Esophagus (tissue), 2 donors: ENCODE measurements at regions not wholly inside any gene's neighbourhood (a gene's known extent, or its start where the extent isn't known, plus 50 kb on each side); places are given as distances from the start of the nearest gene placed in this dataset.

Source experiments
- H3K27ac ChIP-seq, 2 donors: one replicate each; pipeline ENCODE4 v1.5.1; 2013; ENCODE audit warnings: low read depth in 2 of 2, mild to moderate bottlenecking in 2 of 2, inconsistent platforms in 1 of 2, low read length in 1 of 2, moderate library complexity in 1 of 2
- H3K27me3 ChIP-seq, 2 donors: one replicate each; pipeline ENCODE4 v1.6.1; 2013; ENCODE audit warnings: low read length in 2 of 2, control low read depth in 1 of 2, mild to moderate bottlenecking in 1 of 2; ENCODE audit not compliant: insufficient read depth in 2 of 2, control insufficient read depth in 1 of 2
- H3K36me3 ChIP-seq, 2 donors: one replicate each; pipeline ENCODE4 v1.6.1; 2013; ENCODE audit warnings: low read length in 1 of 2; ENCODE audit not compliant: control insufficient read depth in 2 of 2, insufficient read depth in 2 of 2
- H3K4me1 ChIP-seq, 2 donors: one replicate each; pipeline ENCODE4 v1.6.1; 2013; ENCODE audit warnings: low read length in 1 of 2; ENCODE audit not compliant: control insufficient read depth in 2 of 2, insufficient read depth in 2 of 2
- H3K4me3 ChIP-seq, 2 donors: one replicate each; pipeline ENCODE4 v1.5.1; 2013; ENCODE audit warnings: low read length in 2 of 2, mild to moderate bottlenecking in 2 of 2, low read depth in 1 of 2, moderate library complexity in 1 of 2
- H3K9me3 ChIP-seq, 2 donors: one replicate each; pipeline ENCODE4 v1.6.1; 2013; ENCODE audit warnings: mild to moderate bottlenecking in 2 of 2, low read depth in 1 of 2, low read length in 1 of 2, moderate library complexity in 1 of 2; ENCODE audit not compliant: control insufficient read depth in 2 of 2, insufficient read depth in 1 of 2
- WGBS, 2 donors: extraction: QIAGEN DNeasy Blood & Tissue Kit; methylation state at CpG; one replicate each; pipeline ENCODE4 v1.1.7; 2013; 5-methylcytosine and 5-hydroxymethylcytosine counted together
- donor health status: healthy with polysubstance abuse.
- donor health status: Bipolar disorder and iron deficiency.

- H3K27me3 ChIP-seq = no peaks in the 10 kb centered on the region
- no peak overlapping the region for H3K4me3 ChIP-seq
- no peaks in the 10 kb centered on the region for H3K36me3 ChIP-seq
- WGBS, 2 donors = 76 to 90% methylated on average over 1 of the region's 1 CpG
- H3K27ac ChIP-seq = no peak overlapping the region
- H3K4me1 ChIP-seq = no peaks in the 10 kb centered on the region
- peaks cover 0 to 4% of the 10 kb centered on the region in 2 donors for H3K9me3 ChIP-seq
These were observed 191.8 kb downstream of the RAB28 start for GRCh38 chr4:13292372-13292771.

GRCh38 chr4:13289391-13289790 lies 194.7 kb downstream of the RAB28 start:
- H3K36me3 ChIP-seq = no peaks in the 10 kb centered on the region
- no peak overlapping the region for H3K27ac ChIP-seq
- H3K27me3 ChIP-seq = no peaks in the 10 kb centered on the region
- H3K4me3 ChIP-seq = no peak overlapping the region
- H3K4me1 ChIP-seq = no peaks in the 10 kb centered on the region
- peaks cover 0 to 4% of the 10 kb centered on the region in 2 donors for H3K9me3 ChIP-seq
- WGBS, 2 donors = 71 to 87% methylated on average over 1 of the region's 1 CpG

- H3K4me3 ChIP-seq = no peak overlapping the region
- peaks cover 0 to 2% of the 10 kb centered on the region in 2 donors for H3K9me3 ChIP-seq
- no peaks in the 10 kb centered on the region for H3K36me3 ChIP-seq
- H3K4me1 ChIP-seq = no peaks in the 10 kb centered on the region
- no peaks in the 10 kb centered on the region for H3K27me3 ChIP-seq
- H3K27ac ChIP-seq = no peak overlapping the region
These were observed 198.8 kb downstream of the RAB28 start for GRCh38 chr4:13285336-13285735.

- Histone ChIP-seq H3K9me3 (no peaks in the 10 kb centered on the region), H3K36me3 (no peaks in the 10 kb centered on the region), H3K4me1 (no peaks in the 10 kb centered on the region), H3K4me3 (no peak overlapping the region), H3K27ac (no peak overlapping the region), H3K27me3 (no peaks in the 10 kb centered on the region)
- 77 to 88% methylated on average over 2 of the region's 2 CpGs for WGBS, 2 donors
These were observed 199.2 kb downstream of the RAB28 start for GRCh38 chr4:13284932-13285331.

- WGBS, 2 donors = 92 to 97% methylated on average over 1 of the region's 1 CpG
- Histone ChIP-seq H3K4me1 (no peaks in the 10 kb centered on the region), H3K9me3 (peaks cover 5% of the 10 kb centered on the region in 2 donors)
These were observed 207.8 kb downstream of the RAB28 start for GRCh38 chr4:13276357-13276756.

GRCh38 chr4:13268703-13269102 lies 215.4 kb downstream of the RAB28 start:
- no peaks in the 10 kb centered on the region for H3K36me3 ChIP-seq
- WGBS, 2 donors = 79 to 86% methylated on average over 3 of the region's 3 CpGs
- no peak overlapping the region for H3K27ac ChIP-seq
- no peaks in the 10 kb centered on the region for H3K9me3 ChIP-seq
- no peak overlapping the region for H3K4me3 ChIP-seq
- H3K4me1 ChIP-seq = no peaks in the 10 kb centered on the region
- no peaks in the 10 kb centered on the region for H3K27me3 ChIP-seq

More at GRCh38 chr4:13276357-13276756, 207.8 kb downstream of the RAB28 start:
- no peak overlapping the region for H3K27ac ChIP-seq
- H3K4me3 ChIP-seq = no peak overlapping the region
- H3K36me3 ChIP-seq = no peaks in the 10 kb centered on the region
- H3K27me3 ChIP-seq = no peaks in the 10 kb centered on the region

- no peaks in the 10 kb centered on the region for H3K36me3 ChIP-seq
- H3K27me3 ChIP-seq = no peaks in the 10 kb centered on the region
- no peaks in the 10 kb centered on the region for H3K9me3 ChIP-seq
- H3K27ac ChIP-seq = no peak overlapping the region
- WGBS, 2 donors = 79 to 88% methylated on average over 4 of the region's 4 CpGs
- H3K4me1 ChIP-seq = no peaks in the 10 kb centered on the region
- H3K4me3 ChIP-seq = no peak overlapping the region
These were observed 216.0 kb downstream of the RAB28 start for GRCh38 chr4:13268165-13268564.

GRCh38 chr4:13267091-13267490 lies 217.0 kb downstream of the RAB28 start:
- no peaks in the 10 kb centered on the region for H3K36me3 ChIP-seq
- no peak overlapping the region for H3K27ac ChIP-seq
- H3K4me1 ChIP-seq = no peaks in the 10 kb centered on the region
- H3K27me3 ChIP-seq = no peaks in the 10 kb centered on the region
- WGBS, 2 donors = 70 to 73% methylated on average over 2 of the region's 2 CpGs
- no peak overlapping the region for H3K4me3 ChIP-seq
- no peaks in the 10 kb centered on the region for H3K9me3 ChIP-seq

GRCh38 chr4:13266687-13267086 lies 217.5 kb downstream of the RAB28 start:
- no peaks in the 10 kb centered on the region for H3K36me3 ChIP-seq
- H3K4me1 ChIP-seq = no peaks in the 10 kb centered on the region
- no peak overlapping the region for H3K4me3 ChIP-seq
- no peaks in the 10 kb centered on the region for H3K27me3 ChIP-seq
- H3K9me3 ChIP-seq = no peaks in the 10 kb centered on the region
- WGBS, 2 donors = 77 to 83% methylated on average over 3 of the region's 3 CpGs
- no peak overlapping the region for H3K27ac ChIP-seq

GRCh38 chr4:13263967-13264525 lies 220.1 kb downstream of the RAB28 start:
- Histone ChIP-seq H3K27me3 (no peaks in the 10 kb centered on the region), H3K9me3 (no peaks in the 10 kb centered on the region), H3K4me3 (no peak overlapping the region), H3K4me1 (no peaks in the 10 kb centered on the region), H3K27ac (no peak overlapping the region), H3K36me3 (no peaks in the 10 kb centered on the region)
- WGBS, 2 donors = 86 to 91% methylated on average over 4 of the region's 4 CpGs
